GM18498 (cell line): ENCODE measurements at regions not wholly inside any gene's neighbourhood (a gene's known extent, or its start where the extent isn't known, plus 50 kb on each side); places are given as distances from the start of the nearest gene placed in this dataset.
"Not testable (repeated sequence)": the region's sequence is repeated elsewhere in the genome, so short reads cannot be mapped to it uniquely, and the experiment has no call there.

ENCODE experiments used
- ATAC-seq: cut with Tn5 transposase; IDR thresholded peaks from one replicate; pipeline ENCODE4 v1.9.1; 2021; ENCODE audit warnings: mild to moderate bottlenecking, moderate library complexity; ENCODE audit not compliant: unreplicated experiment

GRCh38 chr2:128667391-128667790, 348.7 kb upstream of the HS6ST1 start:
- no peak for ATAC-seq

- ATAC-seq: no peak
Measured at GRCh38 chr2:128668946-128669345, 350.3 kb upstream of the HS6ST1 start.

DNA sequence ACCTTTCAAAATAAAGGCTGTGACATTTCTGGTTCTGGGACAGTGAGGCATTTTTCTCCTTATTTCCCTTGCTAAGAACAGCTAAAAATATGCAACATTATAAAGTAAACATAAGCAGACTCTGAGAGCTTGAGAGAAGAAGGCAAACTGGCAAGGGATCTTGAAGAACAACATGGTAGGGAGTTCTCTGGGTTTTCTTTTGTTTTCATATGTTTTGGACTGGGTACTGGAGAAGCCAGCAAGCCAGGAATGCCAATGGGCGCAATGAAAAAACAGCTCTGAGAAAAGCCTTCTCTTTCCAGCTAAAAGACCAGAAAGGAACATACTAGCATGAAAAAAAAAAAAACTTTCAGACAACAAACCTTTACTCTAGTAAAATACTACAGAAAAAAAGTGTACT, 351.4 kb upstream of the HS6ST1 start:
- no peak for ATAC-seq

- ATAC-seq: not testable (repeated sequence)
Measured at GRCh38 chr2:128671981-128672757, 353.5 kb upstream of the HS6ST1 start.

DNA sequence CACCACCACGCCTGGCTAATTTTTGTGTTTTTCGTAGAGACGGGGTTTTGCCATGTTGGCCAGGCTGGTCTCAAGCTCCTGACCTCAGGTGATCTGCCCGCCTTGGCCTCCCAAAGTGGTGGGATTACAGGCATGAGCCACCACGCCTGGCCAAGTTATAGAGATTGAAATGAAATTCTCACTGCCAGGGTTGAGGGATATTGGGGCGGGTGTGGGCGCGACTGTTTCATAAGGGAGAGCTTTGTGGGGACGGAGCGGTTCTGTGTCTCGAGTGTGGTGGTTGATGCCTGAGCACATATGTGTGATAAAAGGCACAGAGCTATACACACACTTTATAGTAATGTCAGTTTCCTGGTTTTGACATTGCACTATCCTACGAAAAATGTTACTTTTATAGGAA, 361.0 kb upstream of the HS6ST1 start:
- ATAC-seq: not testable (repeated sequence)

DNA sequence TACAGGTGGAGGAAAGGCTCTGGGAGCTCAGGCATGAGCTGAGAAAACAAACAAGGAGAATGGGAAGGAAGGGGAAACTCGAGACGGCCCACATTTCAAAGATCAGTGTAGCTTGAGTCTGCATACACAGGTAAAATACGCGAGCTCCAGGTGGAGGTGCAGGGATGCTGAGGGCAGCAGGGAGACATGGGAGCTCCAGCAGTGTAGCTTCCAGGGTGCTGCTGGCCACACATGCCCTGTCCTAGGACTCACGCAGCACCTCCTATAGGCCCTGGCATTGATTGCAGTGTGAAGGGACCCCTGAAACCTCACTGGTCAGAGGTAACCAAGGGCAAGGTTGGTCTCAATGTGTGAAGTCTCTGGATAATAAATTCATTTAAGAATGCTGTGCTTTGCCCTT, 362.8 kb upstream of the HS6ST1 start:
- no peak for ATAC-seq

- no peak for ATAC-seq
Measured at GRCh38 chr2:128682266-128682665, 363.6 kb upstream of the HS6ST1 start.

- ATAC-seq: no peak
Measured at GRCh38 chr2:128682729-128683284, 364.1 kb upstream of the HS6ST1 start.

DNA sequence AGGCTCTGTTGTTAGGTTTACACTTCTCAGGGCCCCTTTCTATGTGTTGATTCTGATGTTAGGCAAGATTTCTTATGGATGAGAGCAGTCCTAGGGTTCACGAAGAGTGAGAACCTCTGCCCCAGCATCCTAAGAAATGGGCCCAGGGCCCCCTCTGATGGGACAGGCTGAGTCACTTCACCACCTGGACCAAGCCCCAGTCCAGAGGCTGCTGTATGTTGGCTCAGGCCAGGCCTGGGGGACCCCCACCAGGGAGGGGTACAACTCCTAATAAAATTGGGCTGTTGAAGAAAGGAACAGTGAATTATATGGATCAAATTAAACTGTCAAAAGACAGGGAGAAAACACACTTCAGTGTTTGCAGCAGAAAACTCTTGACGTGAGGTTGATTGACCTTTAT, 365.9 kb upstream of the HS6ST1 start:
- no peak for ATAC-seq

- no peak for ATAC-seq
Measured at GRCh38 chr2:128685841-128686496, 367.3 kb upstream of the HS6ST1 start.

DNA sequence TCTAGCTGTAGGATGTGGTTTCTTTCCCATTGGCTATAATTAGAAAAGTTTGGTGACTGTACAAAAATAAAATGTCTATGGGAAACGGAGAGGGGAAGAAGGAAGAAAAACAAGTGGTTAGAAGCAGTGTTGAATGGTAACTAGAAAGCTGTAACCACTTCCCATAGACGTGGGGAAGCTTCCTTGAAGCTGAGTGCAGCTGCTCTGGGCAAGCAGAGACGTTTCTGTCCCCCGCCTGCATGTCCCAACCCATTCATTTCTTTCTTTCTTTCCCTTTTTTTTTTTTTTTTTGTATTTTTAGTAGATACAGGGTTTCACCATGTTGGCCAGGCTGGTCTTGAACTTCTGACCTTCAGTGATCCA, 367.8 kb upstream of the HS6ST1 start:
- no peak for ATAC-seq

DNA sequence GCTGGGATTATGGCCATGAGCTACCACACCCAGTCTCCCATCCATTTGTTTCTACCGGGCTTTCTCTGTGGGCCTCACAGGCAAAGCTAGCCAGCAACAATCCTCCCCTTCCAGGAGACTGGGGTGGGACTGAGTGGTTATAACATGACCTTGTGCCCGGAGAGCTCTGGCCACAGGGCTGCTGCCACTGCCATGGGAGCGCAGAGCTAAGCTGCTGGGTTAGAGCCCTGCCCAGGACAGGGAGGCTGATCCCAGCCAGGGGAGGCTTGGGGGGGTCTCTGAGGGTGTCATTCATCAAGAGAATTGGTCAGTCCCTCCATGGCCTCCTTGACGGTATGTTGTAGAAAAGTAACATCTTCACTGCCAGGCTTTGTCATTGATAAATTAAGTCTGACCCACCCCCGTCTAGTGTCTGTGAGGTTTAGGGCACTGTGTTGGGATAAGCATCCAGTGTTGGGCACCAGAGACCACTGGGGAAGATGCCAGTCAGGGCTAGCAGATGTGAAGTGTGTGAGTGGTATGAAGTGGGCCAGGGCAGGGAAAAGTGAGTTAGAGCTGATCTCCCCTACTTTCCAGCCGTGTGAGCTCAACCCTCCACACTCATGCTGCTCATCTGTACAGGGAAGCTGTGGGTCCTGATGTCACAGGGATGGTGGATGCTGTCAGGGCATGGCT, 368.4 kb upstream of the HS6ST1 start:
- ATAC-seq: no peak

DNA sequence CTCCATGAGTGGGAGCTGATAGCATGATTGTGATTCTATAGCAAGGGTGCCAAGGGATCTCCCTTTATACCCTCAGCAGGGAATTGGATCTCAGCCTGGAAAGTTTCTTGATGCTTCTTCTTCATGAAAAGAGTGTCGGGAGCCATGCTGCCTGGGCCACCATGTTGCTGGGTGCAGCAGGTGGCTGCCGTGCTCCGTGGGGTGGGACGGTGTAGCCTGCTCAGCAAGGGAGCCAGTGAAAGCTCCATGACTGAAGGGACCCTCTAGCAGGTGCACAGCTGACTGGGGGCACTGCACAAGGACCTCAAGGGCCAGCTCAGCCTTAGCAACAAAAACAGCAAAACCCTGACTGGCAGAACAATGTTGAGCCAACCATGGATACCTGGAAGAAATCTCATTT, 368.9 kb upstream of the HS6ST1 start:
- no peak for ATAC-seq

DNA sequence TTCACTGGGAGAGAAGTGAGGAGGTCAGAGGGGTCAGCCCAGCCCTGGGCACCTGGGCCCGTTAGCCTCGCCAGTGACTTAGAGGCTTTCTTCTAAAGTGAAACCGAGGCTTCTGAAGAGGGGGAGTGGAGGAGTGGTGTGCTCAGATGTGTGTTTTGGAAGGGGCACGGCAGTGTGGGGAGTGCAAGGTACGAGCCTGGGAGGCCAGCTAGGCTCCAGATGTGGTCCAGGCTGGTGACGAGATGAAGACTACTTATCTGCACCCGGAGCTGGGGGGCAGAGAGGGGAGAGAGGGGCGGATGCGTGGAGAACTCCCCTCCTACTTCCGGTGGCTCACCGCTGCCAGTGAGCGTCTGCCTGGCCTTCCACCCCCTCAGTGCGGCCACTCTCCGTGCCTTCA, 371.3 kb upstream of the HS6ST1 start:
- no peak for ATAC-seq

DNA sequence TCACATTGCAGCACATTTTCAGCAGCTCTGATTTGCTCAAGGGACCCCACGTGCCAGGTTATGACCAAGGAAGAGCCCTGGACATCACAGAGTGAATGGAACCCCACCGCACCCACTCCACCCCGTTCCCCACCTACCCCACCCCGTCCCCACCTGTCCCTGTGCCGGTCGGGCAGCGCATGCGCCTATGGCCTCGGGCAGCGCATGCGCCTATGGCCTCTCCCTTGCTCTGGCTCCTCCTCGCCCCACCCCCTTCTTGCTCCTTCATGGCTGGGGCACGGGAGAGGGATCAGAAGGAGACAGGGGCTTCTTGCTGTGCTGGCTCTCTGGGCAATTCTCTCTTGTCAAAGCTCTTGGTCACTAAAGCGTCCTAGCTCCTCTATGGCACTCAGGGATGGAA, 371.8 kb upstream of the HS6ST1 start:
- ATAC-seq: no peak

DNA sequence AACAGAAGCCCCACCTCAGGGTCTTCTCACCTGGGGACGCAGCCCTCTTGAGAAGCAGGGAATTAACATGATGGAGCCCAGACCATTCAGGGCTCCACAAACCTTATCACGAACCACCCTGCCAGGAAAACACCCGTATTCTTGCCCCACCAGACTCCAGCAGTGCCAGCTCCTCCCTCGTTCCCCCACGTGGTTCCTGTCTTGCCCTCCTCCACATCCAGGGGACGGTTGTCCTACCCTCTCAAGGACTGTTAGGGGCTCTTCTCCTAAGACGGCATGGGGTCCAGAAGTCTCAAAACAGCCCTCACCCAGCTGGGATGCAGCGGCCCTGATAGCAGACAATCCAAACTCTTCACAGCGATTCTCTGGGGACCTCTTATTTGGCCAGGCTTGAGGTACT, 372.2 kb upstream of the HS6ST1 start:
- no peak for ATAC-seq

DNA sequence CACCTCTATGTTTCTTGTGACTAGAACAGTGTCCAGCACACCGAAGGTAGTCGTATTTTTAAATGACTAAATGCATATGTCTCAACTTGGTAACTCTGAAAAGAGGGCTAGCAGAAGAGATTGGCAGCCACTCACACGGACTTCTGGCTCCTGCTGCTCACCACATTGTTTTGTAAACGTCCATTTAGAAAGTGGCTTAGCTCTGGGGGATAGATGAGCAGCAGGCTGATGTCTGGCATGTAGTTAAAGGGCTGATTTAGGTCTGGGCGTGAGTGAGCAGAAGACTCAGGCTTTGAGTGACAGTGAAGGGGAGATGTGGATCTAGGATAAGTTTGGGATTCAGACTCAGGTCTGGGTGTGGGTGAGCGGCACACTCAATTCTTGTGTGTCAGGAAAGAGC, 372.9 kb upstream of the HS6ST1 start:
- ATAC-seq: no peak

- ATAC-seq: no peak
Measured at GRCh38 chr2:128692895-128693742, 374.5 kb upstream of the HS6ST1 start.

DNA sequence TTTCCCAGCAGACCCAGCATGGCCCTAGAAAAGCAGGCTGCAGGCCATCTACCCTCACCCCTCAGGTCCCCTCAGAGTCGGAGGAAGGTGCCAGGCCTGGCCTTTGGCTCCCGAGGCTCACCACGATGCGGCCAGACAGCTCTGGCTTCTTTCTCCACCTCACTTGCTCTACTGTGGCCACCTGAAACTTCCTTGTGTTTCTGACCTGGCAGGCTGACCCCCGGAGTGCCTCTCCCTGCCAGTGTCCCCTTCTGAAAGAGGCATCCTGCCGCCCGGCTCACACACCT, 375.0 kb upstream of the HS6ST1 start:
- ATAC-seq: no peak

DNA sequence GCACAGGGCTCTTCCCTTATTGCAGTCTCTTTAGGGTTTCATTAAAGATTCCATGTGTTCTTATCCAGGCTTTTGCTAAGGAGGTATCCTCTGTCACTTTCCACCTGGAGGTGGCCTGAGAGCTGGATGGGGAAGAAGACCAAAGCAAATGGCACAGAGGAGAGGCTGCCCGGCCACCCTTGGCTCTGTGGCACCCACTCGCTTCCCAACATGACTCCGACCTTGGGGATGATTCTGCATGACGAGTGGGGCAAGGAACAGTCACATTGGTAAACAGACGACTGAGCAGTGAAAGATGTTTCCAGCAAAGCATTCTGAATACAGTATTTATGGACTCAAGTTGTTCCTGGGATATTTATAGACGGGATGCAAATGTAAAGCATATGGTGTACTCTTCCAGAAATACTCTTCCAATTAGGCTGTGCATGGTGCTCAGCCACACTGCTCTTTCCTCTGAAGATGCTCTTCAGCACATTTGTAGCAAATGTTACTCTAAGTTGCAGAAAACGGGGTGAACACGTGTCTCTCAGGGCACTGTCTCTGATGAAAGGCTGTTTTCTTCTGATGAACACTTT, 377.1 kb upstream of the HS6ST1 start:
- ATAC-seq: no peak

DNA sequence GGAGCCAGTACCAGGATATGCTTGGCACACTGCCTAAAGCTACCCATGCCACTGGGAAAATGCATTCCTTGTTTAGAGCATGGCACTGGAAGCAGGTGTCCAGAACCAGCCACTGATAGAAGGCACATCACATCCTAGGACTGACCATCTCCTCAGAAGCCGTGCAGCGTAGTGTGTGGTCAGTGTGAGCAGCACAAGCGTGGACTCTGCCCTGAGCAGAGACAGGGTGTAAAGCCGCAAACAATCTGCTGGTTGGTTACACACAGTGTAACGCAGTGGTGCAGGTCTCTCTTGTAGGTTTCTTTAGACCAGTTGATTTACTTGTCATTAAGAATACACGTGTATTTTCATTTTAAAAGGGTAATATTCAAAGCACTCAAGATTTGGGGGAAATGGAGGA, 377.8 kb upstream of the HS6ST1 start:
- ATAC-seq: no peak
